ENCODE measurements at regions not wholly inside any gene's neighbourhood (a gene's known extent, or its start where the extent isn't known, plus 50 kb on each side); places are given as distances from the start of the nearest gene placed in this dataset.

DNA sequence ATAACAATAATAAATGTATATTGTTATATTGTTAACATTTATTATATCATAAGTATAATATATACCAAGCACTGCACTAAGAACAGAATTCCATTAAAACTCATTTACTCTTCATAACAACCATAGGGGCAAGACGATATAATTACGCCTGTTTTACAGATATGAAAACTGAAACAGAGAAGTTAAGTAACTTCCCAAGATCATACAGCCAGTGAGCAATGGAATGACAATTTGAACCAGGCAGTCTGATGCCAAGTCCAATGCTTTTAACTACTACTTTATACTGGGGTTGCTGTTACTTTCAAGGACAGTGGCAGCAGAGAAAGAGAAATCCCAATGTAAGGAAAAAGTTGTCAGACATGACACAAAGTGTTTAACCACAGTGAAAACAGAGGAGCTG, 338.8 kb upstream of the ID2 start:
- intact Hi-C loops (cut with micrococcal nuclease), result no loop called here
- H3K4me3 ChIP-seq (replicated peaks in 1 of 2; ENCODE audit: low read depth in 1 of 2, low read length in 2 of 2), result no peak overlapping the region
- ATAC-seq, result no peak
- no peak overlapping the region for H2AFZ ChIP-seq (ENCODE audit: low read depth, low read length, poor library complexity, severe bottlenecking)
- H3K4me1 ChIP-seq (ENCODE audit: control insufficient read depth in 1 of 2, insufficient read depth in 2 of 2, low read length in 2 of 2), result no peaks in the 10 kb centered on the region
- ChIA-PET POLR2A (no interaction called here), CTCF (no interaction called here), RAD21 (ENCODE audit: low non-redundant PET in 1 of 2, low total read pairs in 2 of 2, uncharacterized antibody in 2 of 2, unreplicated experiment in 2 of 2) (no interaction called here)
- H4K20me1 ChIP-seq (ENCODE audit: insufficient read depth), result no peaks in the 10 kb centered on the region
- DNase-seq (ENCODE audit: low read depth, low spot score), result no peak
- H3K27me3 ChIP-seq (ENCODE audit: insufficient read depth, low read length), result no peaks in the 10 kb centered on the region
- H3K79me2 ChIP-seq (ENCODE audit: insufficient read depth, low read length), result no peaks in the 10 kb centered on the region
- H3K9me3 ChIP-seq (ENCODE audit: control insufficient read depth in 1 of 2, insufficient read depth in 1 of 2, low read depth in 1 of 2, low read length in 2 of 2), result no peaks in the 10 kb centered on the region
- H3K36me3 ChIP-seq (ENCODE audit: control insufficient read depth in 1 of 2, insufficient read depth in 2 of 2, low read length in 2 of 2), result no peaks in the 10 kb centered on the region
- TF ChIP-seq POLR2AphosphoS5 (IDR thresholded peaks at IDR 0.05; ENCODE audit: low read depth, low read length) (no peak), ZNF274 (IDR thresholded peaks at IDR 0.05; ENCODE audit: low read depth, low read length) (no peak), CEBPB (IDR thresholded peaks at IDR 0.05; ENCODE audit: low read depth) (no peak), ELF1 (IDR thresholded peaks at IDR 0.05; ENCODE audit: borderline replicate concordance, low read depth) (no peak), SP1 (IDR thresholded peaks at IDR 0.05; ENCODE audit: low read depth) (no peak)
- TF ChIP-seq, protein P1, sequence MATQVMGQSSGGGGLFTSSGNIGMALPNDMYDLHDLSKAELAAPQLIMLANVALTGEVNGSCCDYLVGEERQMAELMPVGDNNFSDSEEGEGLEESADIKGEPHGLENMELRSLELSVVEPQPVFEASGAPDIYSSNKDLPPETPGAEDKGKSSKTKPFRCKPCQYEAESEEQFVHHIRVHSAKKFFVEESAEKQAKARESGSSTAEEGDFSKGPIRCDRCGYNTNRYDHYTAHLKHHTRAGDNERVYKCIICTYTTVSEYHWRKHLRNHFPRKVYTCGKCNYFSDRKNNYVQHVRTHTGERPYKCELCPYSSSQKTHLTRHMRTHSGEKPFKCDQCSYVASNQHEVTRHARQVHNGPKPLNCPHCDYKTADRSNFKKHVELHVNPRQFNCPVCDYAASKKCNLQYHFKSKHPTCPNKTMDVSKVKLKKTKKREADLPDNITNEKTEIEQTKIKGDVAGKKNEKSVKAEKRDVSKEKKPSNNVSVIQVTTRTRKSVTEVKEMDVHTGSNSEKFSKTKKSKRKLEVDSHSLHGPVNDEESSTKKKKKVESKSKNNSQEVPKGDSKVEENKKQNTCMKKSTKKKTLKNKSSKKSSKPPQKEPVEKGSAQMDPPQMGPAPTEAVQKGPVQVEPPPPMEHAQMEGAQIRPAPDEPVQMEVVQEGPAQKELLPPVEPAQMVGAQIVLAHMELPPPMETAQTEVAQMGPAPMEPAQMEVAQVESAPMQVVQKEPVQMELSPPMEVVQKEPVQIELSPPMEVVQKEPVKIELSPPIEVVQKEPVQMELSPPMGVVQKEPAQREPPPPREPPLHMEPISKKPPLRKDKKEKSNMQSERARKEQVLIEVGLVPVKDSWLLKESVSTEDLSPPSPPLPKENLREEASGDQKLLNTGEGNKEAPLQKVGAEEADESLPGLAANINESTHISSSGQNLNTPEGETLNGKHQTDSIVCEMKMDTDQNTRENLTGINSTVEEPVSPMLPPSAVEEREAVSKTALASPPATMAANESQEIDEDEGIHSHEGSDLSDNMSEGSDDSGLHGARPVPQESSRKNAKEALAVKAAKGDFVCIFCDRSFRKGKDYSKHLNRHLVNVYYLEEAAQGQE (IDR thresholded peaks at IDR 0.05; ENCODE audit: low read depth), result no peak
- H3K27ac ChIP-seq (ENCODE audit: low read depth, low read length), result no peak overlapping the region
- H3K9me2 ChIP-seq (ENCODE audit: insufficient read depth), result no peaks in the 10 kb centered on the region
- H3K9ac ChIP-seq (ENCODE audit: low read length), result no peak overlapping the region
- no TSS peak for BruUV-seq (replicated peaks)
- no peak overlapping the region for H3K4me2 ChIP-seq (ENCODE audit: low read length)
